ENCODE measurements at regions not wholly inside any gene's neighbourhood (a gene's known extent, or its start where the extent isn't known, plus 50 kb on each side); places are given as distances from the start of the nearest gene placed in this dataset.

DNA sequence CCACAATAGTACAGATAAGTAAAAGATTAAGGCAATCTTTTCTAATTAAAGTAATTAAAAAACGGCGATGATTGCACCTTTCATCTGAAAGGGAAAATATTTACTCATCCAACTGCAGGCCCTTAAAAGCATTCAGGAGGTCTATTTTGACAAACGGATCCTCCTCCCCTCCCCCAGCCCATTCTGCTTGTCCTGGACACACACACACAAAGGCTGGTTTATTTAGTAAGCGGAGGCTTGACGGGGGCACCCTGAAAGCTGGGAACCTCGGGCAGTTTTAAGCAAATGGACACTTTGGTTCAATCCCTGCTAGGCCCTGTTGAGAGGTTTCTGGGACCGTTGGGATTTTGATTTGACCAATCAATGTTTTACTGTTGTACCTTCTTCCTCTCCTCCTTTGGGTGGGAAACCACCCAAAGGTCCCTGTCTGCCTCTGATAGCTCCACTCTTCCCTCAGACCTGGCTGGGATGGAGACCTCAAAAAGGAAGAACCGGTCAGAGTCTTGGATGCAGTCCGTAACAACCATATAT, 135.8 kb upstream of the HAAO start:
- Histone ChIP-seq H3K9me3 (ENCODE audit: control insufficient read depth, insufficient read depth, low read length) (peaks cover 3% of the 10 kb centered on the region; the same call in 1 of the 2 replicates), H3K27me3 (ENCODE audit: control insufficient read depth, insufficient read depth, low read length) (no peaks in the 10 kb centered on the region), H3K4me3 (ENCODE audit: low read depth, low read length) (no peak overlapping the region), H3K27ac (ENCODE audit: low read depth, low read length) (no peak overlapping the region)
- DNase-seq (ENCODE audit: low read depth, low spot score), result no peak
- POLR2A ChIA-PET, result no interaction called here
- CTCF ChIA-PET, result interaction anchor here (1.3 to 3.2 kb wide), 2 partner anchors 301 to 556 kb away, joined by 6 to 12 read pairs; no protein-coding TSS in a partner anchor
- TF ChIP-seq, protein P1, sequence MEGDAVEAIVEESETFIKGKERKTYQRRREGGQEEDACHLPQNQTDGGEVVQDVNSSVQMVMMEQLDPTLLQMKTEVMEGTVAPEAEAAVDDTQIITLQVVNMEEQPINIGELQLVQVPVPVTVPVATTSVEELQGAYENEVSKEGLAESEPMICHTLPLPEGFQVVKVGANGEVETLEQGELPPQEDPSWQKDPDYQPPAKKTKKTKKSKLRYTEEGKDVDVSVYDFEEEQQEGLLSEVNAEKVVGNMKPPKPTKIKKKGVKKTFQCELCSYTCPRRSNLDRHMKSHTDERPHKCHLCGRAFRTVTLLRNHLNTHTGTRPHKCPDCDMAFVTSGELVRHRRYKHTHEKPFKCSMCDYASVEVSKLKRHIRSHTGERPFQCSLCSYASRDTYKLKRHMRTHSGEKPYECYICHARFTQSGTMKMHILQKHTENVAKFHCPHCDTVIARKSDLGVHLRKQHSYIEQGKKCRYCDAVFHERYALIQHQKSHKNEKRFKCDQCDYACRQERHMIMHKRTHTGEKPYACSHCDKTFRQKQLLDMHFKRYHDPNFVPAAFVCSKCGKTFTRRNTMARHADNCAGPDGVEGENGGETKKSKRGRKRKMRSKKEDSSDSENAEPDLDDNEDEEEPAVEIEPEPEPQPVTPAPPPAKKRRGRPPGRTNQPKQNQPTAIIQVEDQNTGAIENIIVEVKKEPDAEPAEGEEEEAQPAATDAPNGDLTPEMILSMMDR (IDR thresholded peaks at IDR 0.05; ENCODE audit: low read depth, low read length), result no peak

DNA sequence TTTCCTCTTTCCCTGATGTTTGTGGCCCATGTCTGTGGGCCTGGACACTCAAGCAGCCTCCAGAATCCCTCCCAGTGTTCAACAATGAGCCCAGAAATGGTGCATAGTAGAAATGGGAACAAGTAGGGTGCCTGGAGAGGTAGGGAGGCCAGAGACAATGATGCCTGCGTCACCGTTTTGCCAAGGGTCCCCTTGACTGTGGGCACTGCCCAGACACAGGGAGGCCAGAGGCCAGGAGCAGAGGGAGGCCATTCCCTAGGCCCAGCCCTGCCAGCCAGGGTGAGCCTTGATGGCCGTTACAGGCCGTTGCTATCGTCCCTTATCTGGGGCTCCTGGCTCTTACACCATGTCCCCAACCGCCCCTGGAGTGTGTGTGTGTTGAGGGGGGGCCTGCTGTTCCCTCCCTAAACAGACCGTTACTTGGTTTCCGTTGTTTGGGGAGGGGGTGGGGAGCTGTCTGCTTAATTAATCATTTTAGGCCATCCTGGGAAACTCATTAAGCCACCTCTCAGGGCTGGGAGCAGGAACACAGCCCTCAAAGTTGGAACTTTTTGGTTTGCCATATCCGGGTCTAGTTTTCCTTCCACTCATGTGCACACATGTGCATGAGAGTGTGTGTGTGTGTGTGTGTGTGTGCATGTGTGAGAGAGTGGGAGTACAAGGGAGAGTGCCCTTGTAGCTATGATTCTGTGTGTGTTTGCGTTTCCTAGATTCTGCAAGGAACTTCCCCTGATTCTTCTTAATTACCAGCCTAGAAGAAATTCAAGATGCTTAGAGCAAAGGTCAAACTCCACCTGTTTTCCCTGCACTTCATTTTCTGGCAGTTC, 135.2 kb upstream of the HAAO start:
- H3K4me3 ChIP-seq (ENCODE audit: low read depth, low read length), result no peak overlapping the region
- CTCF ChIA-PET, result interaction anchor here (1.3 kb wide), 1 partner anchor 302 kb away, joined by 6 read pairs; no protein-coding TSS in a partner anchor
- DNase-seq (ENCODE audit: low read depth, low spot score), result no peak
- POLR2A ChIA-PET, result no interaction called here
- peaks cover 3% of the 10 kb centered on the region; the same call in 1 of the 2 replicates for H3K9me3 ChIP-seq (ENCODE audit: control insufficient read depth, insufficient read depth, low read length)
- no peak overlapping the region for H3K27ac ChIP-seq (ENCODE audit: low read depth, low read length)
- H3K27me3 ChIP-seq (ENCODE audit: control insufficient read depth, insufficient read depth, low read length), result no peaks in the 10 kb centered on the region
- TF ChIP-seq, protein P1 (IDR thresholded peaks at IDR 0.05; ENCODE audit: low read depth, low read length), result no peak

DNA sequence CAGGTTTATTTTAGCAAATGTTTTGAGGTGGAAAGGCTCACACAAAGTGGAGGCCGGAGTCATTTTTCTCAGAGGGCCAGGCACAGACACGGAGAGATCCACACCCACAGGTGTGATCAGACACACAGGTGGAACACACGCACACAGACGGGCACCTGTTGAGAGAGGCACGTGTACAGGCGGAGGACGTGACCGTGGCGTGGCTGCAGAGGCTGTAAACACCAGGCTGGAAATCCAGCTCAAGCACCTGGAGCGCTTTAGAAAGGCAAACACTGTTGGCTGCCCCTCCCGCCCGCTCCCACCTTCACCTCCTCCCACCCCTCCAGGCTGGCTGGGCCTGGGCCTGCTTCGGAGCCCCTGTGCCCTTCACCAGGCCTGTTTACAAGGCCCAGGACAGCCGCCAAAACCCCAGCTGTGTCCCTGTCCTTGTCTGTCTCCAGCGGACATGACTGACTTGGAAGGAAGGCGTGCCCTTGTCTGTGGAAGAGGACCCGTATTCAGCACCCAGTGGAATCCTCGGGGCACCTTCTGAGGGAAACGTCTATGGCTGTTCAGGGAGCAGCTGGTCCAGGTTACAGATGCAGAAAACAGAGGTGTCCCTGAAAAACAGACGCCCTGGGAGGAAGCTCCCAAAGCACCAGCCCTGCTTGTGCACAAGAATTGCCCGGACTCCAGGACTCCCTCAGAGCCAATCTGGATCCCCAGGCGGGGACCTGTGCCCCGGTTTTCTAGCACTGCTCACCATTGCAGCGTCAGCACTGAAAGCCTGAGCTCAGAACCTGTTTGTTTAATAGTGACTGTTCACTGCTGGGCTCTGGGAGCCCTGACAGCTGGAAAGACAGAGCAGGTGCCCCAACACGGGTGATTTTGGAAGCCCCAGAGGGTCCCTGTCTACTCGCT, 134.3 kb upstream of the HAAO start:
- ChIA-PET POLR2A (interaction anchor here (1.3 kb wide), 1 partner anchor 300 kb away, joined by 3 read pairs; the partner anchor contains the start of gene ZFP36L2), CTCF (interaction anchor here (0.6 to 1.3 kb wide), 2 partner anchors 67 to 302 kb away, joined by 3 to 6 read pairs; no protein-coding TSS in a partner anchor)
- no peak for DNase-seq (ENCODE audit: low read depth, low spot score)
- no peak overlapping the region for H3K27ac ChIP-seq (ENCODE audit: low read depth, low read length)
- no peaks in the 10 kb centered on the region for H3K9me3 ChIP-seq (ENCODE audit: control insufficient read depth, insufficient read depth, low read length)
- no peak overlapping the region for H3K4me3 ChIP-seq (ENCODE audit: low read depth, low read length)
- H3K27me3 ChIP-seq (ENCODE audit: control insufficient read depth, insufficient read depth, low read length), result no peaks in the 10 kb centered on the region
- TF ChIP-seq, protein P1 (IDR thresholded peaks at IDR 0.05; ENCODE audit: low read depth, low read length), result no peak

DNA sequence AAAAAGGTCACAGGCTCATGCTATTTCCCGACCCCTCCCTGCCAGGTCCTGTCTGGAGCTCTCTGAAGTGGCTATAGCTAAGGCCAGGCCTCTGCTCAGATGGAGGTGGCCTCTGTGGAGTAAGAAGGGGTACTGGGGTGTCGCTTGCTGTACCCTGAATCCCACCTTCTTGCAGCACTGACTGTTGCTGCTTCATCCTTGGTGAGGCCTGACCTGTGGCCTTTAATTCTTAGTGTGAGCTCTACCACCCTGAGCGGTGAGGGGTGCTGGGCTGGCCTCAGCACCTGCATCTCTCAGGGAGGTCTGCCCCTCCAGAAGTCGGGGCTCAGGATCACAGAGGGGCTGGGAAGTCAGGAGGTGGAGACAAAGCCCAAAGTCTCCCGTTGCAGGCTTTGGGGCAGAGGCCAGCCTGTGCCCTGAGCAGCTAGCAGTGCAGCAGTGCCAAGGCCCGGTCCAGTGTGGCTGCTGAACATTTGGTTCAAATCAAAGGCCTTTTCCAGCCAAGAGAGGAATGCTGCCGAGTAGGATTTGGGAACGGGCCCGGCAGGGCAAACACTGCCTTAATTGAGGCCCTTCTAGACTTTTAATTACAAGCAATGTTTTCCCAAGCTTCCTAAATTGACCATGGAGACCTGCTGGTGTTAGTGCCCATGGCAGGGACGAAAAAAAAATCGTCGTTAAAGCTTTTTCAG, 133.5 kb upstream of the HAAO start:
- ChIA-PET POLR2A (interaction anchor here (1.3 kb wide), 1 partner anchor 301 kb away, joined by 3 read pairs; the partner anchor contains the start of gene ZFP36L2), CTCF (interaction anchor here (0.6 kb wide), 1 partner anchor 66 kb away, joined by 3 read pairs; no protein-coding TSS in a partner anchor)
- Histone ChIP-seq H3K27ac (ENCODE audit: low read depth, low read length) (peak overlapping the region; percentile 98), H3K9me3 (ENCODE audit: control insufficient read depth, insufficient read depth, low read length) (no peaks in the 10 kb centered on the region), H3K4me3 (ENCODE audit: low read depth, low read length) (no peak overlapping the region), H3K27me3 (ENCODE audit: control insufficient read depth, insufficient read depth, low read length) (no peaks in the 10 kb centered on the region)
- no peak for DNase-seq (ENCODE audit: low read depth, low spot score)
- TF ChIP-seq, protein P1 (IDR thresholded peaks at IDR 0.05; ENCODE audit: low read depth, low read length), result no peak

Data from AG04450 (cell line).